ENCODE measurements at regions not wholly inside any gene's neighbourhood (a gene's known extent, or its start where the extent isn't known, plus 50 kb on each side); places are given as distances from the start of the nearest gene placed in this dataset.
A peak's percentile ranks its signal among the peaks of the same experiment; 100 is the strongest.

DNA sequence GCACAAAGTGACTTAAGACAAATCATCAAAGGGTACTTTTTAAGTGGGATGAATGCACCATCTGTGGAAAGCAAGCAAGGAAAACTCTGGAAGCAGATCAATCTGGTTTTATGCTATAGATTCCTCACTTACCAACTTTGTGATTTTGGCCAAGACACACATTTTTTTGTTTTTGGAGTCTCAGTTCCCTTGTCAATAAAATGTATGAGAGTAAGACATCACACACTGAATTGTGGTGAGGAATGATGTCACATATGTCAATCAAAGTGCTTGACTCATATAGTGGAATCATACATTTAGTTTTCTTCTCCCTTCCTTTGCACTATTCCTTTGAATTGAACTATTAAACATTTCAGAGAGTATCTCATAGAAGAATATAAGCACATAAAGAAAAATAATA is 620.5 kb upstream of the CITED2 start:
- Histone ChIP-seq H3K27ac (ENCODE audit: low read depth, low read length) (no peak overlapping the region), H3K36me3 (ENCODE audit: low read length) (no peaks in the 10 kb centered on the region), H3F3A (ENCODE audit: insufficient read depth) (no peaks in the 10 kb centered on the region), H3K4me2 (ENCODE audit: low read depth, low read length, poor library complexity, severe bottlenecking) (no peak overlapping the region), H3K79me2 (ENCODE audit: insufficient read depth, low read length) (no peaks in the 10 kb centered on the region), H3K27me3 (ENCODE audit: low read length) (no peaks in the 10 kb centered on the region), H3K9ac (ENCODE audit: low read length) (no peak overlapping the region), H3K4me3 (ENCODE audit: insufficient read depth, low read length, poor library complexity, severe bottlenecking) (no peak overlapping the region), H4K20me1 (ENCODE audit: low read depth, low read length) (no peaks in the 10 kb centered on the region), H2AFZ (ENCODE audit: low read depth, low read length, severe bottlenecking) (no peak overlapping the region), H3K9me2 (replicated peaks; ENCODE audit: insufficient read depth, low read length) (no peaks in the 10 kb centered on the region), H3K9me3 (ENCODE audit: insufficient read depth, low read length) (no peaks in the 10 kb centered on the region)
- TF ChIP-seq, protein P1, sequence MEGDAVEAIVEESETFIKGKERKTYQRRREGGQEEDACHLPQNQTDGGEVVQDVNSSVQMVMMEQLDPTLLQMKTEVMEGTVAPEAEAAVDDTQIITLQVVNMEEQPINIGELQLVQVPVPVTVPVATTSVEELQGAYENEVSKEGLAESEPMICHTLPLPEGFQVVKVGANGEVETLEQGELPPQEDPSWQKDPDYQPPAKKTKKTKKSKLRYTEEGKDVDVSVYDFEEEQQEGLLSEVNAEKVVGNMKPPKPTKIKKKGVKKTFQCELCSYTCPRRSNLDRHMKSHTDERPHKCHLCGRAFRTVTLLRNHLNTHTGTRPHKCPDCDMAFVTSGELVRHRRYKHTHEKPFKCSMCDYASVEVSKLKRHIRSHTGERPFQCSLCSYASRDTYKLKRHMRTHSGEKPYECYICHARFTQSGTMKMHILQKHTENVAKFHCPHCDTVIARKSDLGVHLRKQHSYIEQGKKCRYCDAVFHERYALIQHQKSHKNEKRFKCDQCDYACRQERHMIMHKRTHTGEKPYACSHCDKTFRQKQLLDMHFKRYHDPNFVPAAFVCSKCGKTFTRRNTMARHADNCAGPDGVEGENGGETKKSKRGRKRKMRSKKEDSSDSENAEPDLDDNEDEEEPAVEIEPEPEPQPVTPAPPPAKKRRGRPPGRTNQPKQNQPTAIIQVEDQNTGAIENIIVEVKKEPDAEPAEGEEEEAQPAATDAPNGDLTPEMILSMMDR (IDR thresholded peaks at IDR 0.05; ENCODE audit: insufficient read depth, low read length, poor library complexity, severe bottlenecking): no peak
- no peak for TF ChIP-seq EZH2phosphoT487 (conservative IDR thresholded peaks at IDR 0.05; ENCODE audit: low read length)

DNA sequence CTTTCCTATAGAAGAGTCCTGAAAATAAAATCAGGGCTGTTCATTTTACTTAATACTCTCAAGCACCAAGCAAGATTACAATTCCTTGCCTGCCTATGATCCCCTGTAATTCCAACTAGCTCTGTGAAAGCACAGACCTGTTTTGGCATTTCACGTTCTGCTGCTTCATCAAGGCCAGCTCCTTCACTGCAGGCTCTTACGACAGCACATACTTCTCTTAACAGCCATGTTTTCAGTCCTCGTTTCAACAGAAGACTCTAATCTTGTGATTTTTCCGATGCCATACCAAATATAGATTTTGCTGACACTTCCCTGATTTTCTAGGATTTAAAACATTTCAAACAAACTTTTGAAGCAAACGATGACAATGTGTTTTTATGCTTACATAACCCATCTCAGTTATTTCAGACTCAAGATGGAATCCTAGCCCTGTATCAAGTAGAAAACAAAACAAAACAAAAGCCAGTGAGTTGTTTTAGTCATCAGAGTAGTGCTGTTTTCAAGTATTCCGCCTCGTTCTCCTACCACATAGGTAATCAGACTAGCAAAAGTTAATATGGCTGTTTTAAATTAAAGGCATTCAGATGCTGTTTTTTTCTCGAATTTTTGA is 616.5 kb upstream of the CITED2 start:
- H3K36me3 ChIP-seq (ENCODE audit: low read length): no peaks in the 10 kb centered on the region
- no peak overlapping the region for H2AFZ ChIP-seq (ENCODE audit: low read depth, low read length, severe bottlenecking)
- H3K4me2 ChIP-seq (ENCODE audit: low read depth, low read length, poor library complexity, severe bottlenecking): no peak overlapping the region
- no peaks in the 10 kb centered on the region for H3K27me3 ChIP-seq (ENCODE audit: low read length)
- H3K27ac ChIP-seq (ENCODE audit: low read depth, low read length): no peak overlapping the region
- H4K20me1 ChIP-seq (ENCODE audit: low read depth, low read length): no peaks in the 10 kb centered on the region
- no peaks in the 10 kb centered on the region for H3K79me2 ChIP-seq (ENCODE audit: insufficient read depth, low read length)
- no peaks in the 10 kb centered on the region for H3K9me2 ChIP-seq (replicated peaks; ENCODE audit: insufficient read depth, low read length)
- no peaks in the 10 kb centered on the region for H3K9me3 ChIP-seq (ENCODE audit: insufficient read depth, low read length)
- H3K4me3 ChIP-seq (ENCODE audit: insufficient read depth, low read length, poor library complexity, severe bottlenecking): no peak overlapping the region
- H3F3A ChIP-seq (ENCODE audit: insufficient read depth): no peaks in the 10 kb centered on the region
- TF ChIP-seq, protein P1 (IDR thresholded peaks at IDR 0.05; ENCODE audit: insufficient read depth, low read length, poor library complexity, severe bottlenecking): no peak
- TF ChIP-seq EZH2phosphoT487 (conservative IDR thresholded peaks at IDR 0.05; ENCODE audit: low read length): no peak
- H3K9ac ChIP-seq (ENCODE audit: low read length): no peak overlapping the region

DNA sequence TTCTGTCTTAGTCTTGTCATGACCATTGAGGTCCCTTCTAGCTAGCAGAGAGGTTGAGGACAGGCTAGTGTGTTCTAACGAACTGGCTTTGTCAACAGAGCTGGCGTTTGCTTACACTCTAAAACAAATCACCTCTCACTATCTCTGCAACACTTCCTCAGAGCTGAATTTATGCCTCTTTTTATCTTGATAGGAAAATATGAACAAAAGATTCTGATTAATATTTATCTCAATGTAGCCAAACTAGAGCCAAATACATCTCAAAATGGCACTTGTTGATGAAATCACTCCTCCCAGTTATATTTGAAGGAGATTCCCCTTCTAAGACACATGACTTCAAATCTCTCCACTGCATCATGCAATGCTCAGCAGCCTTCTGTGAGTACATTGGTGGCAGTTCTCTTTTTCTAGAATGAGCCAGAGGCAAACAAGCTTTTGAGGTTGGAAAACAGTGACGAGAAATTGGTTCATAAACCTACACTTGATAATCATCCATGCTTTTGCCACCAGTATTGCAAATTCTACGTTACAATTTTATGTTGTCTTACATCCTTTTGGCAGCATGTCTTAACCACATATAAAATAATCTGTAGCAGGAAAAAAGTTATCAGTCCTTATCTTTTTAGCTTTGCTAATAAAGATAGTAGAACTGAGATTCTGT is 615.7 kb upstream of the CITED2 start:
- Histone ChIP-seq H3K4me3 (ENCODE audit: insufficient read depth, low read length, poor library complexity, severe bottlenecking) (no peak overlapping the region), H3K9me3 (ENCODE audit: insufficient read depth, low read length) (no peaks in the 10 kb centered on the region), H3K27ac (ENCODE audit: low read depth, low read length) (no peak overlapping the region), H3K36me3 (ENCODE audit: low read length) (no peaks in the 10 kb centered on the region), H2AFZ (ENCODE audit: low read depth, low read length, severe bottlenecking) (peak overlapping the region; percentile 30), H3K27me3 (ENCODE audit: low read length) (no peaks in the 10 kb centered on the region), H3K9ac (ENCODE audit: low read length) (no peak overlapping the region), H4K20me1 (ENCODE audit: low read depth, low read length) (no peaks in the 10 kb centered on the region), H3K9me2 (replicated peaks; ENCODE audit: insufficient read depth, low read length) (no peaks in the 10 kb centered on the region), H3K79me2 (ENCODE audit: insufficient read depth, low read length) (no peaks in the 10 kb centered on the region), H3F3A (ENCODE audit: insufficient read depth) (no peaks in the 10 kb centered on the region), H3K4me2 (ENCODE audit: low read depth, low read length, poor library complexity, severe bottlenecking) (no peak overlapping the region)
- TF ChIP-seq, protein P1 (IDR thresholded peaks at IDR 0.05; ENCODE audit: insufficient read depth, low read length, poor library complexity, severe bottlenecking): no peak
- no peak for TF ChIP-seq EZH2phosphoT487 (conservative IDR thresholded peaks at IDR 0.05; ENCODE audit: low read length)
